ENCODE measurements at regions not wholly inside any gene's neighbourhood (a gene's known extent, or its start where the extent isn't known, plus 50 kb on each side); places are given as distances from the start of the nearest gene placed in this dataset.

DNA sequence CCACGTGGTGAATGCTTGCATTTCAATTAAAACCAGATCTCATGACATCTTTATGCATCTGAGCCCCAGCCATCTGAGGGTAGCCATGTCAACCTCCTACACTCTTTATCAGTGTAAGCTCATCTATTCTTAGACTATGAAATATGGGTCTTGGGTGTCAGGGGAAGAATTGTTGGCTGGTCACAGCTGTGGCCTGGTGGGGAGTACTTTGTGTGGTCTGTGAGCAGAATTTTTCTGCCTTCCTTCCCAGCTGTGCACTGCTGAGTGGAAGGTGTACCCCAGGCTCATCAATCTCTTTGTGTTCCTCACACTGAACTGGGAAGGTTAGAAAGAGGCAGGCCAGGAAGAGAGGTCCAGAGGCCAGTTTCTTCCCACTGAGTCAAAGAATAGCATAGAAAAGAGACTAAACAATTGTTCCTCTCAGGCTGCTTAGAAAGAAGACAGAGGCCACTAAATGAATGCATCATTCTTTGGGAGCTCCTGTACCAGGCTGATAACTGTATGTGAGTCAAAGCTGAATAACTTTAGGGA is 202.7 kb upstream of the RGMB start:
- Histone ChIP-seq H3K27me3 (ENCODE audit: low read depth) (no peaks in the 10 kb centered on the region), H3K4me1 (no peaks in the 10 kb centered on the region), H3K36me3 (no peaks in the 10 kb centered on the region), H3K9me3 (no peaks in the 10 kb centered on the region), H3K27ac (no peak overlapping the region), H3K4me3 (no peak overlapping the region)
- intact Hi-C loops (cut with DNase I) = no loop called here
- TF ChIP-seq, protein P1, sequence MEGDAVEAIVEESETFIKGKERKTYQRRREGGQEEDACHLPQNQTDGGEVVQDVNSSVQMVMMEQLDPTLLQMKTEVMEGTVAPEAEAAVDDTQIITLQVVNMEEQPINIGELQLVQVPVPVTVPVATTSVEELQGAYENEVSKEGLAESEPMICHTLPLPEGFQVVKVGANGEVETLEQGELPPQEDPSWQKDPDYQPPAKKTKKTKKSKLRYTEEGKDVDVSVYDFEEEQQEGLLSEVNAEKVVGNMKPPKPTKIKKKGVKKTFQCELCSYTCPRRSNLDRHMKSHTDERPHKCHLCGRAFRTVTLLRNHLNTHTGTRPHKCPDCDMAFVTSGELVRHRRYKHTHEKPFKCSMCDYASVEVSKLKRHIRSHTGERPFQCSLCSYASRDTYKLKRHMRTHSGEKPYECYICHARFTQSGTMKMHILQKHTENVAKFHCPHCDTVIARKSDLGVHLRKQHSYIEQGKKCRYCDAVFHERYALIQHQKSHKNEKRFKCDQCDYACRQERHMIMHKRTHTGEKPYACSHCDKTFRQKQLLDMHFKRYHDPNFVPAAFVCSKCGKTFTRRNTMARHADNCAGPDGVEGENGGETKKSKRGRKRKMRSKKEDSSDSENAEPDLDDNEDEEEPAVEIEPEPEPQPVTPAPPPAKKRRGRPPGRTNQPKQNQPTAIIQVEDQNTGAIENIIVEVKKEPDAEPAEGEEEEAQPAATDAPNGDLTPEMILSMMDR (IDR thresholded peaks at IDR 0.05) = no peak
- no peak for ATAC-seq
- DNase-seq = no peak

DNA sequence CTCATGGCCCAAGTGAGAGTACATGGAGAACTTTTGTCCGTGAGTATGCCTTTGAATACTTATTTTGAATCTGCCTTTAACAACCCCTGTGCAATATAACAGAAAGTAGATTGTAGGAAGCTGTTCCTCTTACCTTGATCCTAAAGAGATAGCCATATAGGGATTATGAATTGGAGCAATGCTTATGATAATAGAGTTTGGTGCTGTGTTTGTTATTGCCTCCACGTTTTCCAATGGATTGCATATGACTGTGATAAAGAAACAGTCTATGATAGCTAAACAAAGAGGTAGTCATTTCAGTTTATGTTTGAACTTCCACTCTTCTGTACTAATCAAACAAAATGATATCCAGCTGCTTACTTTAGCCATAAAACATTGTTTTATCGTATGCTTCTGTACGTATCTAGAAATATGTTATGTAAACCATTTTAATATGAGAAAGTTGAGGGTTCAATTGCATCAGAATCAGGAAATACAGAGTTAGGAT is 199.6 kb upstream of the RGMB start:
- no peak for ATAC-seq
- Histone ChIP-seq H3K36me3 (no peaks in the 10 kb centered on the region), H3K27ac (no peak overlapping the region), H3K4me3 (no peak overlapping the region), H3K9me3 (no peaks in the 10 kb centered on the region), H3K4me1 (no peaks in the 10 kb centered on the region), H3K27me3 (ENCODE audit: low read depth) (no peaks in the 10 kb centered on the region)
- TF ChIP-seq, protein P1 (IDR thresholded peaks at IDR 0.05) = no peak
- intact Hi-C loops (cut with DNase I) = no loop called here
- DNase-seq = no peak

DNA sequence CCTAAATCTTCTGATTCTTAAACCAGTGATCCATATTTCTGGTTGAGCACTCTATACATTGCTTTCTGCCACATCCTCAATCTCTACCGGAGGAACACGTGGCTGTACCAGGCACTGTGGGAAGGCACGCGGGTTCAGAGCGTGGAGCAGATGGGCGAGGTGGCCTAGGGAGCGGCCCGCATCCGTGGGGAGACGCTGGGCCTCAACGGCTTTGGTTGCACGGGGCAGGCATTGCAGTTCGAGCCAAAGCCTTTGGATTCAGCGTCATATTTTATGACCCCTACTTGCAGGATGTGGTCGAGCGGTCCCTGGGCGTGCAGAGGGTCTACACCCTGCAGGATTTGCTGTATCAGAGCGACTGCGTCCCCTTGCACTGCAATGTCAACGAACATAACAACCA is 197.2 kb upstream of the RGMB start:
- H3K36me3 ChIP-seq = no peaks in the 10 kb centered on the region
- ATAC-seq (no peak), DNase-seq (peak; percentile 27)
- intact Hi-C loops (cut with DNase I) = no loop called here
- no peak overlapping the region for H3K4me3 ChIP-seq
- TF ChIP-seq, protein P1 (IDR thresholded peaks at IDR 0.05) = no peak
- no peaks in the 10 kb centered on the region for H3K27me3 ChIP-seq (ENCODE audit: low read depth)
- H3K27ac ChIP-seq = no peak overlapping the region
- no peaks in the 10 kb centered on the region for H3K9me3 ChIP-seq
- no peaks in the 10 kb centered on the region for H3K4me1 ChIP-seq

DNA sequence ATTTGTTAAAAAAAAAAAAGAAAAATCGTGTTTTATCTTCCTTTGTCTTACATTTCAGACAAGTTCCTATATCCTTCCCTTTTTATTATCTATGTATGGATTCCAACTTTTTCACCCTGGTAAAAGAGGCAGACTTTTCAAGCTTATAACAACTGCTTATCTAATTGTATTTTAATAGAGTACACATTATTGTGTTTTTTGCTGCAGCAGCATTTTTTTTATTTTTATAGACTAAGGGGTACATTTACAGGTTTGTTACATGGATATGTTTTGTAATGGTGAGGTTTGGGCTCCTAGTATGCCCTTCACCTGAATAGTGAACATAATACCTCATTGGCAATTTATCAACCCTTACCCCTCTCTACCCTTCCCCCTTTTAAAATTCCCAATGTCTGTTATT is 195.0 kb upstream of the RGMB start:
- H3K9me3 ChIP-seq = no peaks in the 10 kb centered on the region
- DNase-seq = no peak
- intact Hi-C loops (cut with DNase I) = no loop called here
- H3K4me3 ChIP-seq = no peak overlapping the region
- H3K27me3 ChIP-seq (ENCODE audit: low read depth) = no peaks in the 10 kb centered on the region
- H3K36me3 ChIP-seq = no peaks in the 10 kb centered on the region
- no peaks in the 10 kb centered on the region for H3K4me1 ChIP-seq
- H3K27ac ChIP-seq = no peak overlapping the region
- no peak for ATAC-seq
- TF ChIP-seq, protein P1 (IDR thresholded peaks at IDR 0.05) = no peak

DNA sequence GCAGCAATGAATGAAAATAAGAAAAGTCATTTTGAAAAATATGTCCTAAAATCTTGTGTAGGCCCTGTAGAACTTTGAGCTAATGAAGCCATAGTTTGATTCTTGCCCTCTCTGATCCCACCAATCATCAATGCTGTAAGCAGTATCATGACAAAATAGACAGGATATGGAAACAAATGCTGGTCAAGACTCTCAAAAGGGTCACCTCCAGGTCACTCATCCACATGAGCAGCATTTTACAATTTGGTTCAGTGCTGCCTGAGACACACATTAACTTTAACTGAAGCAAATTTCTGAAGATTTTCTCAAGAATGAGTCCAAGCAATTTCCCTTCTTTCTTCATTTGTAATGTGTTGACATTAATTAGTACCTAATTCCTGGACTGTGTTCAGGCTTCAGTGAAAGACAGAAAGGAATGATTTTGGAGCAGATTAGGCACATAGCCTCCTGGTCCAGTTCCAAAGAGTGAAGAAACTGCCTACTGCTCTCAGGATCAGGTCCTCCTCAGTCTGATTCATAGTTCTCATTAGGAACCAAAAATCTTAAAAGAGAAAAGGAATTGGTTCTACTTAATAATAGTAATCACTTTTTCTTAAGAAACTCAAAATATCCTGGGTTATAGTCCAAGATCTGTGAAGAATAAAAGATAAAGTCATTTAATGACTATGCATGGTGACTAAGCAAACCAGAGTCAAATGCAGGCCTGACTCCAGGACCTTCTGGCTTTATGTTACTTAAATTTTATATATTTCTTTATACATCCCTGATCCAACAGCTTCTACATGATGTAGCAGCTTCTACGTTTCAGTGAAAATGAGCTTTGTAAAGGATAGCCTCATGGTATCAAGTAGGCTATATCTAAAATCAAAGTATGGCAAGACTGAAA is 192.1 kb upstream of the RGMB start:
- Histone ChIP-seq H3K9me3 (no peaks in the 10 kb centered on the region), H3K4me3 (no peak overlapping the region), H3K27ac (no peak overlapping the region), H3K36me3 (no peaks in the 10 kb centered on the region), H3K4me1 (no peaks in the 10 kb centered on the region), H3K27me3 (ENCODE audit: low read depth) (no peaks in the 10 kb centered on the region)
- ATAC-seq (no peak), DNase-seq (no peak)
- TF ChIP-seq, protein P1 (IDR thresholded peaks at IDR 0.05) = no peak
- intact Hi-C loops (cut with DNase I) = no loop called here

Data from lower lobe of right lung (tissue), 2 donors.